Renal cortical epithelial cell (primary cell): ENCODE measurements at regions not wholly inside any gene's neighbourhood (a gene's known extent, or its start where the extent isn't known, plus 50 kb on each side); places are given as distances from the start of the nearest gene placed in this dataset.

ENCODE experiments used
- DNase-seq: peaks from one replicate; pipeline ENCODE4 v3.0.0-alpha.2; 2011; ENCODE audit warnings: low read depth

- DNase-seq, result no peak
Measured at GRCh38 chr18:73639788-73640187, 507.8 kb downstream of the FBXO15 start.

- DNase-seq, result peak; percentile 36
Measured at GRCh38 chr18:73638709-73639108, 508.9 kb downstream of the FBXO15 start.

GRCh38 chr18:73636355-73636754, 511.3 kb downstream of the FBXO15 start:
- no peak for DNase-seq

- no peak for DNase-seq
Measured at GRCh38 chr18:73626859-73627258, 520.8 kb downstream of the FBXO15 start.

GRCh38 chr18:73626221-73626620, 521.4 kb downstream of the FBXO15 start:
- no peak for DNase-seq

- no peak for DNase-seq
Measured at GRCh38 chr18:73621091-73621490, 526.5 kb downstream of the FBXO15 start.

GRCh38 chr18:73617981-73618380, 529.7 kb downstream of the FBXO15 start:
- no peak for DNase-seq

- peak; percentile 42 for DNase-seq
Measured at GRCh38 chr18:73615506-73615905, 532.1 kb downstream of the FBXO15 start.

GRCh38 chr18:73614812-73615211, 532.8 kb downstream of the FBXO15 start:
- DNase-seq, result peak; percentile 98

GRCh38 chr18:73613706-73614340, 533.8 kb downstream of the FBXO15 start:
- no peak for DNase-seq

- no peak for DNase-seq
Measured at GRCh38 chr18:73597832-73598615, 549.6 kb downstream of the FBXO15 start.

GRCh38 chr18:73594749-73595148, 552.9 kb downstream of the FBXO15 start:
- DNase-seq, result no peak

GRCh38 chr18:73593207-73593606, 554.4 kb downstream of the FBXO15 start:
- no peak for DNase-seq

GRCh38 chr18:73590950-73591349, 556.7 kb downstream of the FBXO15 start:
- DNase-seq, result no peak

GRCh38 chr18:73579698-73580097, 567.9 kb downstream of the FBXO15 start:
- DNase-seq, result no peak

- no peak for DNase-seq
Measured at GRCh38 chr18:73577365-73577764, 570.3 kb downstream of the FBXO15 start.

GRCh38 chr18:73563901-73564472, 583.6 kb downstream of the FBXO15 start:
- DNase-seq, result peak; percentile 90

GRCh38 chr18:73563345-73563744, 584.3 kb downstream of the FBXO15 start:
- peak; percentile 9 for DNase-seq

- no peak for DNase-seq
Measured at GRCh38 chr18:73556904-73557303, 590.7 kb downstream of the FBXO15 start.

- DNase-seq, result no peak
Measured at GRCh38 chr18:73552171-73552570, 595.5 kb downstream of the FBXO15 start.

- no peak for DNase-seq
Measured at GRCh38 chr18:73551211-73551610, 596.4 kb downstream of the FBXO15 start.

GRCh38 chr18:73549236-73549635, 598.4 kb downstream of the FBXO15 start:
- no peak for DNase-seq

- DNase-seq, result no peak
Measured at GRCh38 chr18:73545472-73545871, 602.2 kb downstream of the FBXO15 start.
